PC-9 (cell line): ENCODE measurements at regions not wholly inside any gene's neighbourhood (a gene's known extent, or its start where the extent isn't known, plus 50 kb on each side); places are given as distances from the start of the nearest gene placed in this dataset.

Experiments
- CTCF ChIP-seq: fragments of 200-600 bp; sonication (generic); conservative IDR thresholded peaks from 2 replicates; pipeline ENCODE4 v1.6.1; 2017; ENCODE audit warnings: mixed run types, antibody characterized with exemption, mild to moderate bottlenecking, moderate library complexity
- EZH2 ChIP-seq: fragments of 200-600 bp; sonication (generic); IDR thresholded peaks from 2 replicates; pipeline ENCODE4 v1.8.0; 2017; ENCODE audit warnings: antibody characterized with exemption, low read depth

DNA sequence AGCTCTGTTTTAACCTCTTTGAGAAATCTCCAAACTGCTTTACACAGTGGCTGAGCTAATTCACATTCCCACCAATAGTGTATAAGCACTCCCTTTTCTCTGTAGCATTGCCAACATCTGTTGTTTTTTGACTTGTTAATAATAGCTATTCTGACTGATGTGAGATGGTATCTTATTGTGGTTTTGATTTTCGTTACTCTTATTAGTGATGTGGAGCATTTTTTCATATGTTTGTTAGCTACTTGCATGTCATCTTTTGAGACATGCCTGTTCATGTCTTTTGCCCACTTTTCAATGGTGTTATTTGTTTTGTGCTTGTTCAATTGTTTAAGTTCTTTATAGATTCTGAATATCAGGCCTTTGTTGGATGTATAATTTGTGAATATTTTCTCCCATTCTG is 225.2 kb upstream of the TRPC7 start:
- no peak for TF ChIP-seq CTCF
- no peak for TF ChIP-seq EZH2
